Cardiac fibroblast (primary cell): ENCODE measurements at regions not wholly inside any gene's neighbourhood (a gene's known extent, or its start where the extent isn't known, plus 50 kb on each side); places are given as distances from the start of the nearest gene placed in this dataset.
A peak's percentile ranks its signal among the peaks of the same experiment; 100 is the strongest.

Experiments
- DNase-seq, 2 donors: peaks; one replicate each; pipeline versions ENCODE4 v3.0.0 to v3.0.0-alpha.2; 2010; ENCODE audit warnings: low read depth in 2 of 2
- H3K4me3 ChIP-seq, 2 donors: replicated peaks in 1 of 2; 1 replicate in 1 of 2; 2 replicates in 1 of 2; pipeline ENCODE4 v1.5.1; 2011; ENCODE audit warnings: low read depth in 2 of 2, low read length in 2 of 2, mild to moderate bottlenecking in 2 of 2, moderate library complexity in 1 of 2
- CTCF ChIP-seq: IDR thresholded peaks from one replicate; pipeline ENCODE4 v1.5.1; 2011; ENCODE audit warnings: low read depth, mild to moderate bottlenecking, low read length, inconsistent platforms

- no peak for DNase-seq
- H3K4me3 ChIP-seq: no peak overlapping the region
- TF ChIP-seq CTCF: no peak
These were observed 463.7 kb downstream of the TNS1 start for GRCh38 chr2:217539126-217539525.

GRCh38 chr2:217538719-217539118 is 464.1 kb downstream of the TNS1 start:
- DNase-seq: no peak

GRCh38 chr2:217535957-217536708 is 466.7 kb downstream of the TNS1 start:
- no peak overlapping the region for H3K4me3 ChIP-seq
- no peak for DNase-seq
- TF ChIP-seq CTCF: no peak

More at GRCh38 chr2:217538719-217539118, 464.1 kb downstream of the TNS1 start:
- TF ChIP-seq CTCF: no peak
- H3K4me3 ChIP-seq: no peak overlapping the region

GRCh38 chr2:217530392-217531090 is 472.3 kb downstream of the TNS1 start:
- no peak for TF ChIP-seq CTCF
- DNase-seq: no peak
- H3K4me3 ChIP-seq: no peak overlapping the region

GRCh38 chr2:217529271-217529670 is 473.5 kb downstream of the TNS1 start:
- DNase-seq: no peak
- no peak overlapping the region for H3K4me3 ChIP-seq
- no peak for TF ChIP-seq CTCF

GRCh38 chr2:217527590-217528202 is 475.1 kb downstream of the TNS1 start:
- no peak overlapping the region for H3K4me3 ChIP-seq
- no peak for TF ChIP-seq CTCF
- peak in 1 of 2 donors; percentile 28 for DNase-seq
